ENCODE measurements at regions not wholly inside any gene's neighbourhood (a gene's known extent, or its start where the extent isn't known, plus 50 kb on each side); places are given as distances from the start of the nearest gene placed in this dataset.

DNA sequence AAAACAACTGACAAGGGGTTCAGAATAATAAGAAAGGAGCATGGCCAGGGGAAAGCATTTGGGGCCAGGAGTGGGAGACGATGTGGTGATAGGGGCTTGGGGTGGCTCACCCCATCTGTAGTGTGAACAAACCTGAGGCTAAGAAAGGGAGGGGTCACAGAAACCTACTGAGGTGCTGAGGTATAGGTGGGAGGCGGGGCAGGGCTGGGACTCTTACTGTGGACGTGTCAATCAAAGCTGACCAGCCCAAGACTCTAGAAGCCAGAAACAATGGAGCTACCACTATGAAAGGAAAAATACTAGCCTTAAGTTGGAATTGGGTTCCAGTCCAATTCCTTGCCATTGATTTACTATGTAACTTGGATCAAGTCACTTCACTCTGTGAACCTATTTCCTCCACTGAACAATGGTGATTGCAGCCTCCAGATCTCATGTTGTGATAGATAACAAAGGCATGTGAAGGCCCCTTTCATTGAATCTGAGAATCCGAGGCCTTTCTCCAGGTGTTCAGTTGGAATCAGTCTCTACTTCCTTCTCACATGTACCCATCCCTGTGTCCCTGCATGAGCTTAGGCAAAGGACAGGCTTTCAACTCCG is 260.9 kb upstream of the HES1 start:
- Histone ChIP-seq H3K27ac (ENCODE audit: low read depth, low read length) (no peak overlapping the region), H3K79me2 (ENCODE audit: control insufficient read depth, low read length) (no peaks in the 10 kb centered on the region), H3F3A (ENCODE audit: control insufficient read depth, insufficient read depth) (no peaks in the 10 kb centered on the region), H3K4me2 (ENCODE audit: low read length) (no peak overlapping the region), H4K20me1 (ENCODE audit: control insufficient read depth, insufficient read depth, low read depth, low read length) (no peaks in the 10 kb centered on the region), H3K9me3 (ENCODE audit: control insufficient read depth, insufficient read depth, low read length) (no peaks in the 10 kb centered on the region), H3K27me3 (ENCODE audit: control insufficient read depth, low read length) (no peaks in the 10 kb centered on the region), H3K4me1 (ENCODE audit: control insufficient read depth, low read length) (peaks cover 19% of the 10 kb centered on the region), H3K4me3 (ENCODE audit: low read length) (no peak overlapping the region), H3K36me3 (ENCODE audit: control insufficient read depth, low read length) (no peaks in the 10 kb centered on the region), H3K9me2 (replicated peaks; ENCODE audit: control insufficient read depth, low read length) (no peaks in the 10 kb centered on the region)
- TF ChIP-seq EZH2phosphoT487 (IDR thresholded peaks at IDR 0.05; ENCODE audit: borderline replicate concordance, low read length) = no peak
- TF ChIP-seq, protein P1, sequence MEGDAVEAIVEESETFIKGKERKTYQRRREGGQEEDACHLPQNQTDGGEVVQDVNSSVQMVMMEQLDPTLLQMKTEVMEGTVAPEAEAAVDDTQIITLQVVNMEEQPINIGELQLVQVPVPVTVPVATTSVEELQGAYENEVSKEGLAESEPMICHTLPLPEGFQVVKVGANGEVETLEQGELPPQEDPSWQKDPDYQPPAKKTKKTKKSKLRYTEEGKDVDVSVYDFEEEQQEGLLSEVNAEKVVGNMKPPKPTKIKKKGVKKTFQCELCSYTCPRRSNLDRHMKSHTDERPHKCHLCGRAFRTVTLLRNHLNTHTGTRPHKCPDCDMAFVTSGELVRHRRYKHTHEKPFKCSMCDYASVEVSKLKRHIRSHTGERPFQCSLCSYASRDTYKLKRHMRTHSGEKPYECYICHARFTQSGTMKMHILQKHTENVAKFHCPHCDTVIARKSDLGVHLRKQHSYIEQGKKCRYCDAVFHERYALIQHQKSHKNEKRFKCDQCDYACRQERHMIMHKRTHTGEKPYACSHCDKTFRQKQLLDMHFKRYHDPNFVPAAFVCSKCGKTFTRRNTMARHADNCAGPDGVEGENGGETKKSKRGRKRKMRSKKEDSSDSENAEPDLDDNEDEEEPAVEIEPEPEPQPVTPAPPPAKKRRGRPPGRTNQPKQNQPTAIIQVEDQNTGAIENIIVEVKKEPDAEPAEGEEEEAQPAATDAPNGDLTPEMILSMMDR (IDR thresholded peaks at IDR 0.05; ENCODE audit: low read depth, low read length, poor library complexity, severe bottlenecking) = no peak

DNA sequence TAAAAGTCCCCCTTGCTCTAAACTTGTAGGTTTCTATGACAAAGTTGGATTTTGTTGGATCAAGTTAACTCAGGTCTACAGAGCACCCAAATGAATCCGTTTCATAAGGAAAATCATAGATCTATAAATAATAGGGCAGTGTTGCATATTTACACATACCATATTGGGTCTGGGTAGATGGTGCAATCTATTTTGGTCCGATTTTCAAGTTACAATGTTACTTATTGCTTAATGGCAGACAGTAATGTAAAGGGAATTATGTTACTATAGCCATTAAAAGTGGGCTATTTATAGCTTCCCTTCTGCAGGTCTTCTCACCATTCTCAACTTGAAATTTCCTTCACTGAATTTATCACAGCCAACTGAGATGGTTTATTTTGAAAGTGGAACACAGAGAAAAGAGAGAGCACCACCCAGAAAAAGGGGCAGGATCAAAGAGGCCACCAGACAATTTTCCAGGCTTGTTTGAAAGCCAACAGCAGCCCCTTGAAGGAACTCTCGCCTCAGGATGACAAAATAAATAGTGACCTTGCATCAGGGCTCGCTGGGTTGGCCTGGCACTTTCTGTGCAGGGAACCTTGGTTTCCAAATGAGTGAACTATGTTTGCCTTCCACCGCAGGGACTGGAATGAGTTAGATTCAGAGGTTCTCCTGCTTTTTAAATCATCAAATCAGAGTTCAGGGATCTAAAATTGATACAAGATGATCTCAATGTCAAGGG is 260.2 kb upstream of the HES1 start:
- peaks cover 16% of the 10 kb centered on the region for H3K4me1 ChIP-seq (ENCODE audit: control insufficient read depth, low read length)
- H3K27me3 ChIP-seq (ENCODE audit: control insufficient read depth, low read length) = no peaks in the 10 kb centered on the region
- TF ChIP-seq, protein P1 (IDR thresholded peaks at IDR 0.05; ENCODE audit: low read depth, low read length, poor library complexity, severe bottlenecking) = no peak
- TF ChIP-seq EZH2phosphoT487 (IDR thresholded peaks at IDR 0.05; ENCODE audit: borderline replicate concordance, low read length) = no peak
- no peak overlapping the region for H3K4me3 ChIP-seq (ENCODE audit: low read length)
- H3K79me2 ChIP-seq (ENCODE audit: control insufficient read depth, low read length) = no peaks in the 10 kb centered on the region
- no peak overlapping the region for H3K27ac ChIP-seq (ENCODE audit: low read depth, low read length)
- no peak overlapping the region for H3K4me2 ChIP-seq (ENCODE audit: low read length)
- no peaks in the 10 kb centered on the region for H3K9me3 ChIP-seq (ENCODE audit: control insufficient read depth, insufficient read depth, low read length)
- no peaks in the 10 kb centered on the region for H3K36me3 ChIP-seq (ENCODE audit: control insufficient read depth, low read length)
- H3F3A ChIP-seq (ENCODE audit: control insufficient read depth, insufficient read depth) = no peaks in the 10 kb centered on the region
- H3K9me2 ChIP-seq (replicated peaks; ENCODE audit: control insufficient read depth, low read length) = no peaks in the 10 kb centered on the region
- no peaks in the 10 kb centered on the region for H4K20me1 ChIP-seq (ENCODE audit: control insufficient read depth, insufficient read depth, low read depth, low read length)

DNA sequence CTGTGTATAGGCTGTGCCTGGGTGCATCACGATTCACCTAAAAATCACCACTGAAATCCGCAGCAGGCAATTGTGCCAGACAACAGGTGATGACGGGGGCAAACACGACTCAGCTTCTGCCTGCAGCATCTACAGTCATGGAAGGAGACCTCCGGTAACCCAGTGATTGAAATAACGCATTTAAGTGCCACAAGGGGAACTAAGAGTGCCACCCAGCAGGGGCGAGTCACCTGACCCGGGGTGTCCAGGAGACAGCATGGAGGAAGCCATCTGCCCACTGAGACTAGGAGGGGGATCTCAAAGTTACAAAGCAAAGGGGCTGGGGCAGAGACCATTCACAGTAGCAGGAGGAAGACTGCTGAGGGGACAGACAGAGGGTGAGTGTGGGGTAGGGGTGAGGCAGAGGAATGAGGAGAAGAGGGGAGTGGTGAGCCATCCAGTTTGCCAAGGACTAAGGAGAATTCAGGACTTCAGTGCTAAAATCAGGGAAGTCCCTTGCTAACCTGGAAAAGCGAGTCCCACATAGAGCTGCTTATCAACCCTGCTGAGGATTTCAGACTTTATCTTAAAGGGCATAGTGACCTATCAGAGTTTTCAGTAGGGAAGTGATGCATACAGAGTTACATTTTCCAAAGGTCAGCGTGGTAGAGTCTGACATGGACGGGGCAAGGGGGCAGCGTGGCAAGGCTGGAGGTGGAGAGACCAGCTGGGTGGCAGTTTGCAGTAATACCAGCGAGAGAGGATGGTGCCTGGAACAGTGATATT is 256.7 kb upstream of the HES1 start:
- Histone ChIP-seq H3K4me2 (ENCODE audit: low read length) (no peak overlapping the region), H3K27me3 (ENCODE audit: control insufficient read depth, low read length) (no peaks in the 10 kb centered on the region), H3K4me1 (ENCODE audit: control insufficient read depth, low read length) (peaks cover 10% of the 10 kb centered on the region)

More for the DNA sequence above, 256.7 kb upstream of the HES1 start:
- Histone ChIP-seq H3K9me3 (ENCODE audit: control insufficient read depth, insufficient read depth, low read length) (no peaks in the 10 kb centered on the region), H4K20me1 (ENCODE audit: control insufficient read depth, insufficient read depth, low read depth, low read length) (no peaks in the 10 kb centered on the region), H3K4me3 (ENCODE audit: low read length) (no peak overlapping the region), H3K79me2 (ENCODE audit: control insufficient read depth, low read length) (no peaks in the 10 kb centered on the region), H3F3A (ENCODE audit: control insufficient read depth, insufficient read depth) (no peaks in the 10 kb centered on the region), H3K36me3 (ENCODE audit: control insufficient read depth, low read length) (no peaks in the 10 kb centered on the region), H3K9me2 (replicated peaks; ENCODE audit: control insufficient read depth, low read length) (no peaks in the 10 kb centered on the region), H3K27ac (ENCODE audit: low read depth, low read length) (no peak overlapping the region)
- TF ChIP-seq, protein P1 (IDR thresholded peaks at IDR 0.05; ENCODE audit: low read depth, low read length, poor library complexity, severe bottlenecking) = no peak
- no peak for TF ChIP-seq EZH2phosphoT487 (IDR thresholded peaks at IDR 0.05; ENCODE audit: borderline replicate concordance, low read length)
